ENCODE measurements at regions not wholly inside any gene's neighbourhood (a gene's known extent, or its start where the extent isn't known, plus 50 kb on each side); places are given as distances from the start of the nearest gene placed in this dataset.

- H3K27me3 ChIP-seq (replicated peaks; ENCODE audit: insufficient read depth), result no peaks in the 10 kb centered on the region
- H3K36me3 ChIP-seq (ENCODE audit: low read depth), result no peaks in the 10 kb centered on the region
- H3K9me3 ChIP-seq (ENCODE audit: low read depth), result no peaks in the 10 kb centered on the region
- H3K9ac ChIP-seq, result no peak overlapping the region
- in situ Hi-C loops (cut with MboI), result no loop called here
- H3K4me3 ChIP-seq, result no peak overlapping the region
- no peak for TF ChIP-seq EZH2 (IDR thresholded peaks at IDR 0.05; ENCODE audit: insufficient read depth, poor library complexity, severe bottlenecking)
- TF ChIP-seq EZH2phosphoT487 (IDR thresholded peaks at IDR 0.05; ENCODE audit: insufficient read depth, low read depth), result no peak
- no peak overlapping the region for H3K27ac ChIP-seq
- H3K4me1 ChIP-seq (ENCODE audit: insufficient read depth), result no peaks in the 10 kb centered on the region; the same call in 1 of the 2 replicates
- H4K20me1 ChIP-seq (ENCODE audit: insufficient read depth), result no peaks in the 10 kb centered on the region
- no peak overlapping the region for H3K4me2 ChIP-seq (ENCODE audit: unreplicated experiment)
- H3K79me2 ChIP-seq (ENCODE audit: insufficient read depth), result no peaks in the 10 kb centered on the region
- H3K9me2 ChIP-seq (ENCODE audit: insufficient read depth), result no peaks in the 10 kb centered on the region
- peak; percentile 53 for DNase-seq
- WGBS, 2 experiments (ENCODE audit: low coverage in 1 of 2, low lambda C conversion rate in 2 of 2, missing lambda C conversion rate in 2 of 2), result 45 to 61% methylated on average over 9 to 11 of the region's 11 CpGs
- H3F3A ChIP-seq (ENCODE audit: insufficient read depth), result no peaks in the 10 kb centered on the region
- H2AFZ ChIP-seq, result no peak overlapping the region
Measured at GRCh38 chrX:150258463-150259430, 104.4 kb upstream of the MAMLD1 start.

GRCh38 chrX:150262456-150262855 is 100.7 kb upstream of the MAMLD1 start:
- no peak overlapping the region for H2AFZ ChIP-seq
- H3K27ac ChIP-seq, result no peak overlapping the region
- no peaks in the 10 kb centered on the region for H3K27me3 ChIP-seq (replicated peaks; ENCODE audit: insufficient read depth)
- no peaks in the 10 kb centered on the region for H4K20me1 ChIP-seq (ENCODE audit: insufficient read depth)
- no peaks in the 10 kb centered on the region for H3K79me2 ChIP-seq (ENCODE audit: insufficient read depth)
- no peaks in the 10 kb centered on the region for H3K9me3 ChIP-seq (ENCODE audit: low read depth)
- no peak for DNase-seq
- H3K4me1 ChIP-seq (ENCODE audit: insufficient read depth), result no peaks in the 10 kb centered on the region; the same call in 1 of the 2 replicates
- no peaks in the 10 kb centered on the region for H3K9me2 ChIP-seq (ENCODE audit: insufficient read depth)
- no peak for TF ChIP-seq EZH2 (IDR thresholded peaks at IDR 0.05; ENCODE audit: insufficient read depth, poor library complexity, severe bottlenecking)
- no peak for TF ChIP-seq EZH2phosphoT487 (IDR thresholded peaks at IDR 0.05; ENCODE audit: insufficient read depth, low read depth)
- no peak overlapping the region for H3K9ac ChIP-seq
- no peak overlapping the region for H3K4me3 ChIP-seq
- H3K36me3 ChIP-seq (ENCODE audit: low read depth), result no peaks in the 10 kb centered on the region
- WGBS, 2 experiments (ENCODE audit: low coverage in 1 of 2, low lambda C conversion rate in 2 of 2, missing lambda C conversion rate in 2 of 2), result 59 to 67% methylated on average over 3 of the region's 3 CpGs
- H3K4me2 ChIP-seq (ENCODE audit: unreplicated experiment), result no peak overlapping the region
- in situ Hi-C loops (cut with MboI), result no loop called here
- H3F3A ChIP-seq (ENCODE audit: insufficient read depth), result no peaks in the 10 kb centered on the region

GRCh38 chrX:150268839-150269355 is 94.2 kb upstream of the MAMLD1 start:
- 59 to 69% methylated on average over 2 of the region's 2 CpGs for WGBS, 2 experiments (ENCODE audit: low coverage in 1 of 2, low lambda C conversion rate in 2 of 2, missing lambda C conversion rate in 2 of 2)
- in situ Hi-C loops (cut with MboI), result no loop called here
- H3K27ac ChIP-seq, result no peak overlapping the region

GRCh38 chrX:150269605-150270254 is 93.4 kb upstream of the MAMLD1 start:
- no peaks in the 10 kb centered on the region for H3K4me1 ChIP-seq (ENCODE audit: insufficient read depth)
- no peak overlapping the region for H3K9ac ChIP-seq
- no peak overlapping the region for H2AFZ ChIP-seq
- H3K9me2 ChIP-seq (ENCODE audit: insufficient read depth), result no peaks in the 10 kb centered on the region
- TF ChIP-seq EZH2 (IDR thresholded peaks at IDR 0.05; ENCODE audit: insufficient read depth, poor library complexity, severe bottlenecking) (no peak), EZH2phosphoT487 (IDR thresholded peaks at IDR 0.05; ENCODE audit: insufficient read depth, low read depth) (no peak)
- no peaks in the 10 kb centered on the region for H3K79me2 ChIP-seq (ENCODE audit: insufficient read depth)
- H3K27ac ChIP-seq, result no peak overlapping the region
- H3K4me3 ChIP-seq, result no peak overlapping the region
- H3K4me2 ChIP-seq (ENCODE audit: unreplicated experiment), result no peak overlapping the region
- H3K36me3 ChIP-seq (ENCODE audit: low read depth), result no peaks in the 10 kb centered on the region
- H4K20me1 ChIP-seq (ENCODE audit: insufficient read depth), result no peaks in the 10 kb centered on the region
- in situ Hi-C loops (cut with MboI), result no loop called here
- no peaks in the 10 kb centered on the region for H3K27me3 ChIP-seq (replicated peaks; ENCODE audit: insufficient read depth)
- no peaks in the 10 kb centered on the region for H3F3A ChIP-seq (ENCODE audit: insufficient read depth)
- 14 to 17% methylated on average over 10 of the region's 10 CpGs for WGBS, 2 experiments (ENCODE audit: low coverage in 1 of 2, low lambda C conversion rate in 2 of 2, missing lambda C conversion rate in 2 of 2)
- no peaks in the 10 kb centered on the region for H3K9me3 ChIP-seq (ENCODE audit: low read depth)
- peak; percentile 3 for DNase-seq

More at GRCh38 chrX:150268839-150269355, 94.2 kb upstream of the MAMLD1 start:
- Histone ChIP-seq H3K4me2 (ENCODE audit: unreplicated experiment) (no peak overlapping the region), H4K20me1 (ENCODE audit: insufficient read depth) (no peaks in the 10 kb centered on the region), H3K9me3 (ENCODE audit: low read depth) (no peaks in the 10 kb centered on the region), H3K9ac (no peak overlapping the region), H3K36me3 (ENCODE audit: low read depth) (no peaks in the 10 kb centered on the region), H3K9me2 (ENCODE audit: insufficient read depth) (no peaks in the 10 kb centered on the region), H2AFZ (no peak overlapping the region), H3F3A (ENCODE audit: insufficient read depth) (no peaks in the 10 kb centered on the region), H3K4me1 (ENCODE audit: insufficient read depth) (no peaks in the 10 kb centered on the region), H3K79me2 (ENCODE audit: insufficient read depth) (no peaks in the 10 kb centered on the region), H3K27me3 (replicated peaks; ENCODE audit: insufficient read depth) (no peaks in the 10 kb centered on the region), H3K4me3 (no peak overlapping the region)
- TF ChIP-seq EZH2phosphoT487 (IDR thresholded peaks at IDR 0.05; ENCODE audit: insufficient read depth, low read depth) (no peak), EZH2 (IDR thresholded peaks at IDR 0.05; ENCODE audit: insufficient read depth, poor library complexity, severe bottlenecking) (no peak)
- no peak for DNase-seq
